ENCODE measurements at regions not wholly inside any gene's neighbourhood (a gene's known extent, or its start where the extent isn't known, plus 50 kb on each side); places are given as distances from the start of the nearest gene placed in this dataset.

- DNase-seq (ENCODE audit: low read depth) = no peak
Observed at GRCh38 chr12:107277855-107278254, 184.5 kb upstream of the CRY1 start.

GRCh38 chr12:107282628-107283027 is 189.3 kb upstream of the CRY1 start:
- no peak for DNase-seq (ENCODE audit: low read depth)

- DNase-seq (ENCODE audit: low read depth) = no peak
Observed at GRCh38 chr12:107283652-107284051, 190.3 kb upstream of the CRY1 start.

GRCh38 chr12:107284692-107285091 is 191.3 kb upstream of the CRY1 start:
- DNase-seq (ENCODE audit: low read depth) = no peak

- no peak for DNase-seq (ENCODE audit: low read depth)
Observed at GRCh38 chr12:107287436-107288413, 194.4 kb upstream of the CRY1 start.

GRCh38 chr12:107288414-107289127 is 195.2 kb upstream of the CRY1 start:
- DNase-seq (ENCODE audit: low read depth) = no peak

GRCh38 chr12:107291018-107291417 is 197.7 kb upstream of the CRY1 start:
- no peak for DNase-seq (ENCODE audit: low read depth)

- DNase-seq (ENCODE audit: low read depth) = no peak
Observed at GRCh38 chr12:107296681-107297089, 203.3 kb upstream of the CRY1 start.

- no peak for DNase-seq (ENCODE audit: low read depth)
Observed at GRCh38 chr12:107302649-107303341, 209.4 kb upstream of the CRY1 start.

GRCh38 chr12:107304588-107305532 is 211.5 kb upstream of the CRY1 start:
- no peak for DNase-seq (ENCODE audit: low read depth)

- no peak for DNase-seq (ENCODE audit: low read depth)
Observed at GRCh38 chr12:107306141-107306659, 212.9 kb upstream of the CRY1 start.

GRCh38 chr12:107308310-107308709 is 215.0 kb upstream of the CRY1 start:
- no peak for DNase-seq (ENCODE audit: low read depth)

GRCh38 chr12:107309020-107309419 is 215.7 kb upstream of the CRY1 start:
- no peak for DNase-seq (ENCODE audit: low read depth)

GRCh38 chr12:107310621-107311020 is 217.3 kb upstream of the CRY1 start:
- DNase-seq (ENCODE audit: low read depth) = no peak

GRCh38 chr12:107311682-107312081 is 218.3 kb upstream of the CRY1 start:
- no peak for DNase-seq (ENCODE audit: low read depth)

GRCh38 chr12:107317751-107318555 is 224.6 kb upstream of the CRY1 start:
- DNase-seq (ENCODE audit: low read depth) = no peak

GRCh38 chr12:107318556-107318805 is 225.1 kb upstream of the CRY1 start:
- DNase-seq (ENCODE audit: low read depth) = no peak

- DNase-seq (ENCODE audit: low read depth) = no peak
Observed at GRCh38 chr12:107318806-107319532, 225.6 kb upstream of the CRY1 start.

- no peak for DNase-seq (ENCODE audit: low read depth)
Observed at GRCh38 chr12:107319533-107320032, 226.2 kb upstream of the CRY1 start.
